ENCODE measurements at regions not wholly inside any gene's neighbourhood (a gene's known extent, or its start where the extent isn't known, plus 50 kb on each side); places are given as distances from the start of the nearest gene placed in this dataset.

DNA sequence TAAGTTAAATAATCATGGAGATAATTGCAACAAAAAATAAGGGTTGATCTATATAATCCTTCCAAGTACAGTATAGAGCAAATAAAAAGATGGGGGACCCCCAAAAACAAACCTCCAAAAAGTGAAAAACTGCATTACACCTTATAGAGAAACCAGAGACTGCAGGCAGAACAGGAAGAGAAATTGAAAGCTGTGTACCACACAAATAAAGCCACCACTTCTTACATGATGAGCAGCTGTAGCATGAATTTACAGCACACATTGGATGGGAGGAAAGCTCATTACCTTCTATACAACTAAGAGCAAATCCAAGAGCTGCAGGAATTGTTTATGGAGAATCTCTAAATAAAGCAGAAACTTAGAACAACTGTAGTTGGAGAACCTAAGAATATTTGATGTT, 152.4 kb upstream of the PDE5A start:
- H3K18ac ChIP-seq (ENCODE audit: low read length): no peak overlapping the region
- H3K56ac ChIP-seq (ENCODE audit: low read length): no peak overlapping the region
- H2BK120ac ChIP-seq (ENCODE audit: low read depth, low read length): no peak overlapping the region
- no peaks in the 10 kb centered on the region for H3K27me3 ChIP-seq (ENCODE audit: insufficient read depth, low read length, poor library complexity)
- H3K4me1 ChIP-seq (ENCODE audit: control insufficient read depth, low read depth, low read length): no peaks in the 10 kb centered on the region
- no peak overlapping the region for H2BK15ac ChIP-seq (replicated peaks; ENCODE audit: low read depth)
- H3K79me2 ChIP-seq (ENCODE audit: control insufficient read depth, insufficient read depth, low read length): no peaks in the 10 kb centered on the region
- H3K79me1 ChIP-seq (ENCODE audit: low read length): no peaks in the 10 kb centered on the region
- H2BK5ac ChIP-seq (ENCODE audit: low read length): no peak overlapping the region
- H3K27ac ChIP-seq (ENCODE audit: low read depth, low read length): no peak overlapping the region
- DNase-seq: no peak
- H3K4me3 ChIP-seq (ENCODE audit: low read length): no peak overlapping the region
- H3K36me3 ChIP-seq (ENCODE audit: control insufficient read depth, insufficient read depth, low read length): no peaks in the 10 kb centered on the region
- H3K23ac ChIP-seq (ENCODE audit: low read length): no peak overlapping the region
- no peak overlapping the region for H3K4me2 ChIP-seq (ENCODE audit: low read length)
- no peak overlapping the region for H4K8ac ChIP-seq (ENCODE audit: low read depth, low read length)
- no peak overlapping the region for H3K9ac ChIP-seq (ENCODE audit: low read length)
- H3K4ac ChIP-seq (ENCODE audit: low read depth, low read length): no peak overlapping the region
- no peak overlapping the region for H4K5ac ChIP-seq (ENCODE audit: low read length)
- no peak overlapping the region for H2AK5ac ChIP-seq (ENCODE audit: low read length)

DNA sequence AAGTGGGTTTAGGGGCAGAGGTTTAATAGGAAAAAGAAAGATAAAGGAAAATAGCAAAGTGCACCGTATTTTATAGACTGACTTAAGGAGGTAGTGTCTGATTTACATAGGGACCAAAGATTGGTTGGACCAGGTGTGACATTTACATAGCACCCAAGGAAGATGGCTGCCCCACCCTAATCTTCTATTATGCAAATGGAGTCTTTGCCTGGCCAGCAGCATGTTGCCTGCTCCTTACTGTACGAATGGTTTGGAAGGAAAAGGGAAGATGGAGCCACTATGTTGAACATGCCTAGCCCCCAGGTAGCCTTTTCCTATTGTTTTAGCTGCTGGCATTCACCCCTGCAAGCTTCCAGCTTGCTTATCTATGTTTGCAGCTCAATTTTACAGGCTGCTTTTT, 146.2 kb upstream of the PDE5A start:
- no CpG with 5 or more reads among the region's 2 CpGs for WGBS (ENCODE audit: extremely low coverage, insufficient coverage, low lambda C conversion rate)
- Histone ChIP-seq H2BK5ac (ENCODE audit: low read length) (no peak overlapping the region), H3K4me1 (ENCODE audit: control insufficient read depth, low read depth, low read length) (no peaks in the 10 kb centered on the region), H3K4ac (ENCODE audit: low read depth, low read length) (no peak overlapping the region), H2BK15ac (replicated peaks; ENCODE audit: low read depth) (no peak overlapping the region), H2AK5ac (ENCODE audit: low read length) (no peak overlapping the region), H3K27me3 (ENCODE audit: insufficient read depth, low read length, poor library complexity) (no peaks in the 10 kb centered on the region), H4K8ac (ENCODE audit: low read depth, low read length) (no peak overlapping the region), H3K23ac (ENCODE audit: low read length) (no peak overlapping the region), H4K5ac (ENCODE audit: low read length) (no peak overlapping the region), H3K79me1 (ENCODE audit: low read length) (no peaks in the 10 kb centered on the region), H3K79me2 (ENCODE audit: control insufficient read depth, insufficient read depth, low read length) (no peaks in the 10 kb centered on the region), H3K56ac (ENCODE audit: low read length) (no peak overlapping the region), H3K4me2 (ENCODE audit: low read length) (no peak overlapping the region), H2BK120ac (ENCODE audit: low read depth, low read length) (no peak overlapping the region), H3K27ac (ENCODE audit: low read depth, low read length) (no peak overlapping the region), H3K4me3 (ENCODE audit: low read length) (no peak overlapping the region), H3K9ac (ENCODE audit: low read length) (no peak overlapping the region), H3K18ac (ENCODE audit: low read length) (no peak overlapping the region), H3K36me3 (ENCODE audit: control insufficient read depth, insufficient read depth, low read length) (no peaks in the 10 kb centered on the region)
- no peak for DNase-seq

DNA sequence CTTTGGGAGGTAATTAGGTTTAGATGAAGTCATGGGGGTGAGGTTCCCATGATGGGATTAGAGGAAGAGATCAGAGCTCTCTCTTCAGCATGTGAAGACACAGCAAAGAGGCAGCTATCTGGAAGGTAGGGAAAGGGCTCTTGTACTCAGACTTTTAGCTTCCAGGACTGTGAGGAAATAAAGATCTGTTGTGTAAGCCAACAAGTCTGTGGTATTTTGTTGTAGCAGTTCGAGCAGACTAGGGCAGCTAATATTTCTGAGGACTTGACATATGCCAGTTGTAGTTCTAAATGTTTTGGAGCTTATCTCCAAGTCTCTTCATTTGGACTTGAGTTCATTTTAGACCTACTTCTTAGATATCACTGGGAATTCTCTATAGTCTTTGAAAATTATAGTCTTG, 137.3 kb upstream of the PDE5A start:
- Histone ChIP-seq H4K8ac (ENCODE audit: low read depth, low read length) (no peak overlapping the region), H3K4ac (ENCODE audit: low read depth, low read length) (no peak overlapping the region), H4K5ac (ENCODE audit: low read length) (no peak overlapping the region), H3K4me1 (ENCODE audit: control insufficient read depth, low read depth, low read length) (no peaks in the 10 kb centered on the region), H3K4me3 (ENCODE audit: low read length) (no peak overlapping the region), H2AK5ac (ENCODE audit: low read length) (no peak overlapping the region), H3K18ac (ENCODE audit: low read length) (no peak overlapping the region), H2BK5ac (ENCODE audit: low read length) (no peak overlapping the region), H3K56ac (ENCODE audit: low read length) (no peak overlapping the region), H3K9ac (ENCODE audit: low read length) (no peak overlapping the region), H3K27me3 (ENCODE audit: insufficient read depth, low read length, poor library complexity) (no peaks in the 10 kb centered on the region), H3K36me3 (ENCODE audit: control insufficient read depth, insufficient read depth, low read length) (no peaks in the 10 kb centered on the region), H3K27ac (ENCODE audit: low read depth, low read length) (no peak overlapping the region), H2BK15ac (replicated peaks; ENCODE audit: low read depth) (no peak overlapping the region), H3K23ac (ENCODE audit: low read length) (no peak overlapping the region), H2BK120ac (ENCODE audit: low read depth, low read length) (no peak overlapping the region), H3K79me2 (ENCODE audit: control insufficient read depth, insufficient read depth, low read length) (no peaks in the 10 kb centered on the region), H3K4me2 (ENCODE audit: low read length) (no peak overlapping the region), H3K79me1 (ENCODE audit: low read length) (no peaks in the 10 kb centered on the region)
- no CpG with 5 or more reads among the region's 1 CpG for WGBS (ENCODE audit: extremely low coverage, insufficient coverage, low lambda C conversion rate)
- no peak for DNase-seq

DNA sequence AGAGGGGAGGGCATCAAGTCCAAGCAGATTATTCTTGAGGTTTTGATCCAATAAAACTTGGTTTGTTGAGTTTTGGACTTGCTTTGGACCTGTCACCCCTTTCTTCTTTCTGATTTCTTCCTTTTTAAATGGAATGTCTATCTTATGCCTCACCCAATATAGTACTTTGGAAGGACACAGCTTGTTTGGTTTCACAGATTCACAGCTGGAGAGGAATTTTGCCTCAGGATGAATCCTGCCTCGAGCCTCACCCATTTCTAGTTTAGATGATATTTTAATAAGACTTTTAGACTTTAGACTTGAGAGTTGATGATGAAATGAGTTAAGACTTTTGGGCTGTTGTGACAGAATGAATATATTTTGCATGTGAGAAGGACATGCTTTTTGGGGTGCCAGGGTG, 136.9 kb upstream of the PDE5A start:
- no peak overlapping the region for H3K4ac ChIP-seq (ENCODE audit: low read depth, low read length)
- H3K56ac ChIP-seq (ENCODE audit: low read length): no peak overlapping the region
- DNase-seq: no peak
- no peak overlapping the region for H2AK5ac ChIP-seq (ENCODE audit: low read length)
- H3K79me1 ChIP-seq (ENCODE audit: low read length): no peaks in the 10 kb centered on the region
- WGBS (ENCODE audit: extremely low coverage, insufficient coverage, low lambda C conversion rate): no CpG with 5 or more reads among the region's 1 CpG
- H3K4me1 ChIP-seq (ENCODE audit: control insufficient read depth, low read depth, low read length): no peaks in the 10 kb centered on the region
- H2BK120ac ChIP-seq (ENCODE audit: low read depth, low read length): no peak overlapping the region
- no peak overlapping the region for H3K23ac ChIP-seq (ENCODE audit: low read length)
- H3K27ac ChIP-seq (ENCODE audit: low read depth, low read length): no peak overlapping the region
- no peaks in the 10 kb centered on the region for H3K79me2 ChIP-seq (ENCODE audit: control insufficient read depth, insufficient read depth, low read length)
- H4K8ac ChIP-seq (ENCODE audit: low read depth, low read length): no peak overlapping the region
- no peak overlapping the region for H2BK5ac ChIP-seq (ENCODE audit: low read length)
- no peaks in the 10 kb centered on the region for H3K27me3 ChIP-seq (ENCODE audit: insufficient read depth, low read length, poor library complexity)
- H3K4me3 ChIP-seq (ENCODE audit: low read length): no peak overlapping the region
- H2BK15ac ChIP-seq (replicated peaks; ENCODE audit: low read depth): no peak overlapping the region
- no peak overlapping the region for H3K18ac ChIP-seq (ENCODE audit: low read length)
- no peak overlapping the region for H3K4me2 ChIP-seq (ENCODE audit: low read length)
- H3K36me3 ChIP-seq (ENCODE audit: control insufficient read depth, insufficient read depth, low read length): no peaks in the 10 kb centered on the region
- H4K5ac ChIP-seq (ENCODE audit: low read length): no peak overlapping the region
- H3K9ac ChIP-seq (ENCODE audit: low read length): no peak overlapping the region

DNA sequence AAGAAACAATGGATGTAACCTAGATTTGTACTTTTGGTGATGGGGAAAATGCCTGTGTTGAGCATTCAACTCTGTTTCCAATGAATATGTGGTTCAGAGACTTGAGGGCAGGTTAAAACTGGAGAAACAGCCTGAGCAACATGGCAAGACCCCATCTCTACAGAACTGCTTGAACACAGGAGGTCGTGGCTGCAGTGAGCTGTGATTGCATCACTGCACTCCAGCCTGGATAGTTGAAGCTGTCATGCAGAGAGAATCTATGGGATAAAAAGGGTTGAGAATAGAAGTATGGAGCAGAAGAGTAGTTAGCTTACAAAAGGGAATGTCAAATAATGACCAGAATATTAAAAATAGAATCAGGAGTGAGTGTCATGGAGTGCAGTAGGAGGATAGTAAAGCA, 134.8 kb upstream of the PDE5A start:
- Histone ChIP-seq H3K36me3 (ENCODE audit: control insufficient read depth, insufficient read depth, low read length) (no peaks in the 10 kb centered on the region), H3K56ac (ENCODE audit: low read length) (no peak overlapping the region), H2BK5ac (ENCODE audit: low read length) (no peak overlapping the region), H3K23ac (ENCODE audit: low read length) (no peak overlapping the region), H3K9ac (ENCODE audit: low read length) (no peak overlapping the region), H2BK120ac (ENCODE audit: low read depth, low read length) (no peak overlapping the region), H3K79me1 (ENCODE audit: low read length) (no peaks in the 10 kb centered on the region), H3K4me2 (ENCODE audit: low read length) (no peak overlapping the region), H3K4me1 (ENCODE audit: control insufficient read depth, low read depth, low read length) (no peaks in the 10 kb centered on the region), H2BK15ac (replicated peaks; ENCODE audit: low read depth) (no peak overlapping the region), H4K5ac (ENCODE audit: low read length) (no peak overlapping the region), H2AK5ac (ENCODE audit: low read length) (no peak overlapping the region), H3K4ac (ENCODE audit: low read depth, low read length) (no peak overlapping the region), H3K27me3 (ENCODE audit: insufficient read depth, low read length, poor library complexity) (no peaks in the 10 kb centered on the region), H3K4me3 (ENCODE audit: low read length) (no peak overlapping the region), H3K27ac (ENCODE audit: low read depth, low read length) (no peak overlapping the region), H4K8ac (ENCODE audit: low read depth, low read length) (no peak overlapping the region), H3K79me2 (ENCODE audit: control insufficient read depth, insufficient read depth, low read length) (no peaks in the 10 kb centered on the region), H3K18ac (ENCODE audit: low read length) (no peak overlapping the region)
- no peak for DNase-seq
- WGBS (ENCODE audit: extremely low coverage, insufficient coverage, low lambda C conversion rate): no CpG with 5 or more reads among the region's 1 CpG

DNA sequence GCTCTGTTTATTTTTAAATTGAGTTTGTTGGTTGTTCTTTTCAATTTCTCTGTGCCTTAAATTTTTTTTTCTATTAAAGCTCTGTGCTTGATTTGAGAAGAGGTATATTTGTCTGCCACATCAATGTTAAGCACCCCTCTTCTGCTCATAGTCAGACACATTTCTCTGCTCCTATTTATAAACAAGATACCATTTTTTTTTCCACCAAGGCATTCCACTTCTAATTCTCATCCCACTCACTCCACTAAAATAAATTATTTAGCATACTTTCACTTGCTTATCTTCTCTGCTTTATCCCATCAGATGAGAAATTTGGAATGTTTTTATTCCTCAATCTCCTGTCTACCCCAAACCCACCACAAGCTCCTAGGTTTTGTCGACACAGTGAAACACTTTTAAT, 127.0 kb upstream of the PDE5A start:
- H3K4ac ChIP-seq (ENCODE audit: low read depth, low read length): no peak overlapping the region
- no peak overlapping the region for H3K23ac ChIP-seq (ENCODE audit: low read length)
- no peak overlapping the region for H4K5ac ChIP-seq (ENCODE audit: low read length)
- no peak for DNase-seq
- no peak overlapping the region for H2BK15ac ChIP-seq (replicated peaks; ENCODE audit: low read depth)
- H3K79me2 ChIP-seq (ENCODE audit: control insufficient read depth, insufficient read depth, low read length): no peaks in the 10 kb centered on the region
- H3K36me3 ChIP-seq (ENCODE audit: control insufficient read depth, insufficient read depth, low read length): no peaks in the 10 kb centered on the region
- no peak overlapping the region for H3K18ac ChIP-seq (ENCODE audit: low read length)
- H2BK5ac ChIP-seq (ENCODE audit: low read length): no peak overlapping the region
- H3K79me1 ChIP-seq (ENCODE audit: low read length): no peaks in the 10 kb centered on the region
- no peaks in the 10 kb centered on the region for H3K27me3 ChIP-seq (ENCODE audit: insufficient read depth, low read length, poor library complexity)
- H4K8ac ChIP-seq (ENCODE audit: low read depth, low read length): no peak overlapping the region
- H2BK120ac ChIP-seq (ENCODE audit: low read depth, low read length): no peak overlapping the region
- no peaks in the 10 kb centered on the region for H3K4me1 ChIP-seq (ENCODE audit: control insufficient read depth, low read depth, low read length)
- no CpG with 5 or more reads among the region's 1 CpG for WGBS (ENCODE audit: extremely low coverage, insufficient coverage, low lambda C conversion rate)
- no peak overlapping the region for H2AK5ac ChIP-seq (ENCODE audit: low read length)
- H3K56ac ChIP-seq (ENCODE audit: low read length): no peak overlapping the region
- no peak overlapping the region for H3K4me3 ChIP-seq (ENCODE audit: low read length)
- H3K27ac ChIP-seq (ENCODE audit: low read depth, low read length): no peak overlapping the region
- H3K9ac ChIP-seq (ENCODE audit: low read length): no peak overlapping the region
- no peak overlapping the region for H3K4me2 ChIP-seq (ENCODE audit: low read length)
